Activated CD8-positive, alpha-beta memory T cell treated with anti-CD3 and anti-CD28 coated beads, Interleukin-2, amount 50 U/mL, for 24 hours (primary cell): ENCODE measurements at regions not wholly inside any gene's neighbourhood (a gene's known extent, or its start where the extent isn't known, plus 50 kb on each side); places are given as distances from the start of the nearest gene placed in this dataset.
"Not testable (repeated sequence)": the region's sequence is repeated elsewhere in the genome, so short reads cannot be mapped to it uniquely, and the experiment has no call there.

Experiments
- DNase-seq: peaks from one replicate; pipeline ENCODE4 v3.0.0-alpha.2; 2020; ENCODE audit errors: extremely low read depth

- DNase-seq, result not testable (repeated sequence)
Measured at GRCh38 chr2:87608377-87609166, 139.3 kb upstream of the PLGLB2 start.

- DNase-seq, result not testable (repeated sequence)
Measured at GRCh38 chr2:87610974-87611373, 136.9 kb upstream of the PLGLB2 start.

GRCh38 chr2:87611416-87611815 is 136.5 kb upstream of the PLGLB2 start:
- DNase-seq, result not testable (repeated sequence)

- DNase-seq, result not testable (repeated sequence)
Measured at GRCh38 chr2:87611956-87612355, 135.9 kb upstream of the PLGLB2 start.

- DNase-seq, result not testable (repeated sequence)
Measured at GRCh38 chr2:87614829-87615434, 133.0 kb upstream of the PLGLB2 start.

GRCh38 chr2:87619121-87619520 is 128.8 kb upstream of the PLGLB2 start:
- not testable (repeated sequence) for DNase-seq

- not testable (repeated sequence) for DNase-seq
Measured at GRCh38 chr2:87621139-87621538, 126.7 kb upstream of the PLGLB2 start.

GRCh38 chr2:87622720-87623119 is 125.2 kb upstream of the PLGLB2 start:
- DNase-seq, result not testable (repeated sequence)

- DNase-seq, result not testable (repeated sequence)
Measured at GRCh38 chr2:87629491-87630458, 118.1 kb upstream of the PLGLB2 start.

- not testable (repeated sequence) for DNase-seq
Measured at GRCh38 chr2:87630892-87631291, 117.0 kb upstream of the PLGLB2 start.

- not testable (repeated sequence) for DNase-seq
Measured at GRCh38 chr2:87631402-87631801, 116.5 kb upstream of the PLGLB2 start.

- DNase-seq, result not testable (repeated sequence)
Measured at GRCh38 chr2:87633287-87633963, 114.5 kb upstream of the PLGLB2 start.

GRCh38 chr2:87634106-87634505 is 113.8 kb upstream of the PLGLB2 start:
- not testable (repeated sequence) for DNase-seq

GRCh38 chr2:87634971-87635650 is 112.8 kb upstream of the PLGLB2 start:
- DNase-seq, result not testable (repeated sequence)

- not testable (repeated sequence) for DNase-seq
Measured at GRCh38 chr2:87636246-87636645, 111.6 kb upstream of the PLGLB2 start.

- not testable (repeated sequence) for DNase-seq
Measured at GRCh38 chr2:87636735-87637134, 111.2 kb upstream of the PLGLB2 start.

GRCh38 chr2:87637249-87637990 is 110.5 kb upstream of the PLGLB2 start:
- not testable (repeated sequence) for DNase-seq

- not testable (repeated sequence) for DNase-seq
Measured at GRCh38 chr2:87638114-87638807, 109.6 kb upstream of the PLGLB2 start.

GRCh38 chr2:87638872-87639271 is 109.0 kb upstream of the PLGLB2 start:
- not testable (repeated sequence) for DNase-seq
